Astrocyte of the spinal cord (primary cell): ENCODE measurements at regions not wholly inside any gene's neighbourhood (a gene's known extent, or its start where the extent isn't known, plus 50 kb on each side); places are given as distances from the start of the nearest gene placed in this dataset.

ENCODE experiments used
- DNase-seq: peaks from one replicate; pipeline ENCODE4 v3.0.0; 2011; ENCODE audit warnings: low read depth, low spot score
- H3K4me3 ChIP-seq: 2 replicates; pipeline ENCODE4 v1.5.1; 2011; ENCODE audit warnings: low read depth, mild to moderate bottlenecking, low read length, moderate library complexity
- in situ Hi-C: cut with HindIII; loops from 2 replicates; pipeline ENCODE4 v1.10.0; 2017; ENCODE audit warnings: low sequenced_read_pairs
- TF ChIP-seq, protein P1 (sequence below): IDR thresholded peaks from 2 replicates; pipeline ENCODE4 v1.5.1; 2012; ENCODE audit warnings: low read depth, mild to moderate bottlenecking, low read length, inconsistent platforms

DNA sequence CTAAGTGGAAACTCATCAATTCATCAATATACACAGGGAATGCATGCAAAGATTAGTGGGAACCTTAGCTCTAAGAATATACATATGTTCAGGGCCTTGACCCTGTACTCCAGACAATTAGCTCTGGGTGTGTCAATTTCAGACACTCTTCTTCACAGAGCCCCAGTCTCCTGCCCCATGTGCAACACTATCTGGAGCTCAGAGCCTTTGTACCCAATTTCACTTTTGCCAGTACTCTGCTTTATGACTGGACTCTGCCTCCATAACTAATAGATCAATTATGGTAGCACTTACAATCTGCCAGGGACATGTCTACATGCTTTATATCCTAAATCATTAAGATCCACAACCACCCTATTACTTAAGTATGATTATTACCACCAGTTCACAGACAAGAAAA is 152.5 kb upstream of the PLEKHG7 start:
- H3K4me3 ChIP-seq: no peak overlapping the region
- no peak for DNase-seq
- TF ChIP-seq, protein P1, sequence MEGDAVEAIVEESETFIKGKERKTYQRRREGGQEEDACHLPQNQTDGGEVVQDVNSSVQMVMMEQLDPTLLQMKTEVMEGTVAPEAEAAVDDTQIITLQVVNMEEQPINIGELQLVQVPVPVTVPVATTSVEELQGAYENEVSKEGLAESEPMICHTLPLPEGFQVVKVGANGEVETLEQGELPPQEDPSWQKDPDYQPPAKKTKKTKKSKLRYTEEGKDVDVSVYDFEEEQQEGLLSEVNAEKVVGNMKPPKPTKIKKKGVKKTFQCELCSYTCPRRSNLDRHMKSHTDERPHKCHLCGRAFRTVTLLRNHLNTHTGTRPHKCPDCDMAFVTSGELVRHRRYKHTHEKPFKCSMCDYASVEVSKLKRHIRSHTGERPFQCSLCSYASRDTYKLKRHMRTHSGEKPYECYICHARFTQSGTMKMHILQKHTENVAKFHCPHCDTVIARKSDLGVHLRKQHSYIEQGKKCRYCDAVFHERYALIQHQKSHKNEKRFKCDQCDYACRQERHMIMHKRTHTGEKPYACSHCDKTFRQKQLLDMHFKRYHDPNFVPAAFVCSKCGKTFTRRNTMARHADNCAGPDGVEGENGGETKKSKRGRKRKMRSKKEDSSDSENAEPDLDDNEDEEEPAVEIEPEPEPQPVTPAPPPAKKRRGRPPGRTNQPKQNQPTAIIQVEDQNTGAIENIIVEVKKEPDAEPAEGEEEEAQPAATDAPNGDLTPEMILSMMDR: no peak
- in situ Hi-C loops: no loop called here

GRCh38 chr12:92549516-92549915 is 153.3 kb upstream of the PLEKHG7 start:
- in situ Hi-C loops: no loop called here
- TF ChIP-seq, protein P1: no peak
- no peak for DNase-seq
- H3K4me3 ChIP-seq: no peak overlapping the region

- in situ Hi-C loops: no loop called here
- TF ChIP-seq, protein P1: no peak
- no peak for DNase-seq
- no peak overlapping the region for H3K4me3 ChIP-seq
Observed at GRCh38 chr12:92547906-92548305, 154.9 kb upstream of the PLEKHG7 start.

- TF ChIP-seq, protein P1: no peak
- in situ Hi-C loops: no loop called here
- DNase-seq: no peak
- H3K4me3 ChIP-seq: no peak overlapping the region
Observed at GRCh38 chr12:92547420-92547819, 155.4 kb upstream of the PLEKHG7 start.

DNA sequence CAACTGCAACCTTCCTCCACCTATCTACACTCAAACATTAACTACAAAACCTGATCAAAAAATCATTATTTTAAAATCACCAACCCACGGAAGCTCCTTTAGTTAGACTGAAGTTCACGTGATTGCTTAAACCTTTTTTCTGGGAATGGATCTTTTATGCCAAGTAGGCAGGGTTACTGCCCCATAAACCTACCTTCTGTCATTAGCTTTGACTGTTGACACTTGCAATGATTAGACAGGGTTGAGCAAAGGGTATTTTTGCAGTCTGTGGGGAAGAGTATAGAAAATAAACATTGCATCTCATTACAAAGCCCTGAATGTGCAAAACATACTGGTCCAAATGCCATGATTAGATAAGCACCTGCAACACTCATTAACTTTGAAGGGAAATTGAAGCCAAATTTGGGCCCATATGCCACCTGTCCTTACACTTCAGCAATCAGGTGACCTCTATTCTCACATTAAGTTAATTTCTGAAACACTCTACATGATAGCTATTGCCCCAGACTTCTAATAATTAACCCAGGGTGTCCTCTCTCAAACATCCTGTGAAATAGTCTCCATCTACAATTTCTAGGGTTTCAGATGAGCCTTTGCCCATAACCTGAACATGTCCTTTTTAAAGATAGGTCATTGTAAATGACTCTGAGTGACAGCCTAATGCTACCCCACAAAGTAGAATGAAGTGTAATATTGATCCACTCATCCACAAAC is 156.0 kb upstream of the PLEKHG7 start:
- in situ Hi-C loops: no loop called here
- no peak overlapping the region for H3K4me3 ChIP-seq
- no peak for DNase-seq
- TF ChIP-seq, protein P1: no peak

DNA sequence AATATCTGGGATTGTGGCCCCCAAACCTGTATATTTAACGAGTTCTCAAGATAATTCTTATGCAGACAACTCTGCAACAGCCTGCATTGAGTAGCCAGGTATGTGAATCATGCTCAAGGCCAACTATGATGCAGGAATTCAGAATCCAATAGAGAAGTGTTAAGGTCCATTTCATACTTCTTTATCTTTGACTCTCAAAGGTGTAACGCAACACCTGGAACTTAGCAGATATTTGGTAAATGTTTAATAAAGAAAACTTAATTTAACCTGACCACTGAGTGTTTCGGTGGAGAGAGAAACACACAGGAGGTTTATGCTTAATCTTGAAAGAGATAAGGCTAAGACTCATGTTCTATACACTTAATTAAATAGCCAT is 156.5 kb upstream of the PLEKHG7 start:
- TF ChIP-seq, protein P1: no peak
- H3K4me3 ChIP-seq: no peak overlapping the region
- DNase-seq: no peak
- in situ Hi-C loops: no loop called here
